Gastrocnemius medialis (tissue), 4 donors: ENCODE measurements at regions not wholly inside any gene's neighbourhood (a gene's known extent, or its start where the extent isn't known, plus 50 kb on each side); places are given as distances from the start of the nearest gene placed in this dataset.

ENCODE experiments used
- POLR2A ChIP-seq, 2 donors: fragments of 450-650 bp; IDR thresholded peaks; one replicate each; pipeline ENCODE4 v1.6.1; 2017; ENCODE audit warnings: antibody characterized with exemption in 2 of 2, mild to moderate bottlenecking in 2 of 2, moderate library complexity in 2 of 2
- TF ChIP-seq, protein P1 (sequence below), 5 experiments: fragments of 450-650 bp in 3 of 5; fragments of 200-600 bp in 2 of 5; sonication (generic) in 2 of 5; IDR thresholded peaks in 4 of 5; conservative IDR thresholded peaks in 1 of 5; 1 replicate in 4 of 5; 2 replicates in 1 of 5; pipeline ENCODE4 v1.5.1; 2016 to 2019; ENCODE audit warnings: antibody characterized with exemption in 5 of 5, mild to moderate bottlenecking in 3 of 5, moderate library complexity in 3 of 5

DNA sequence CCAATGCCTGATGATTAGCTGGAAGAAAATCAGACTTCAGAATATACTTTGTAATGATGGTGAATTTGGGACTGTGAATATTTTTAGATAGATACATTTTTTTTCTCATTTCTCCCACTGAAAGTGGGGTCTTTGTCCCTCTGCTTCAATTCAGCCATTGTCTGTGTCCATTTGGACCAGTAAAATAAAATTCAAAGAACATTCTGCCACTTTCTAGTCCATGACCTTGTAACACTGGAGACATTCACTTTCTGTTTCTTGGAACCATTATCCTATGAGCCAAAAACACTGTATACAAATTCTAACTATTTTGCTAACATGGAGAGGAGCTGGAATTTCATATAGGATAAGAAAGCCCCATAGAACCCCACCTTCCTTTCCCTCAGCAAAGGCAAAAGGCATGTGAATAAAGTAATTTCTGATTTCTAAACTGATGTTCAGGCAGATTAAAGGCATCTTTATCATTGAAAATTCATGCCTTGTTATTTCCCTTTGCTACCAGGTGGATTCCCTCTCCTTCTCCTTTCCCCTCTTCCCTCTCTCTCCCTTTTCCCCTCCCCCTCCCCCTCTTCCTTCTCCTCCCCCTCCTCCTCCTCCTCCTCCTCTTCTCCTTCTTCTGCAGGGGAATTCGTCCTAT is 2010.4 kb upstream of the LRRTM1 start:
- TF ChIP-seq, protein P1, sequence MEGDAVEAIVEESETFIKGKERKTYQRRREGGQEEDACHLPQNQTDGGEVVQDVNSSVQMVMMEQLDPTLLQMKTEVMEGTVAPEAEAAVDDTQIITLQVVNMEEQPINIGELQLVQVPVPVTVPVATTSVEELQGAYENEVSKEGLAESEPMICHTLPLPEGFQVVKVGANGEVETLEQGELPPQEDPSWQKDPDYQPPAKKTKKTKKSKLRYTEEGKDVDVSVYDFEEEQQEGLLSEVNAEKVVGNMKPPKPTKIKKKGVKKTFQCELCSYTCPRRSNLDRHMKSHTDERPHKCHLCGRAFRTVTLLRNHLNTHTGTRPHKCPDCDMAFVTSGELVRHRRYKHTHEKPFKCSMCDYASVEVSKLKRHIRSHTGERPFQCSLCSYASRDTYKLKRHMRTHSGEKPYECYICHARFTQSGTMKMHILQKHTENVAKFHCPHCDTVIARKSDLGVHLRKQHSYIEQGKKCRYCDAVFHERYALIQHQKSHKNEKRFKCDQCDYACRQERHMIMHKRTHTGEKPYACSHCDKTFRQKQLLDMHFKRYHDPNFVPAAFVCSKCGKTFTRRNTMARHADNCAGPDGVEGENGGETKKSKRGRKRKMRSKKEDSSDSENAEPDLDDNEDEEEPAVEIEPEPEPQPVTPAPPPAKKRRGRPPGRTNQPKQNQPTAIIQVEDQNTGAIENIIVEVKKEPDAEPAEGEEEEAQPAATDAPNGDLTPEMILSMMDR (IDR thresholded peaks at IDR 0.05 in 4 of 5, conservative IDR thresholded peaks at IDR 0.05 in 1 of 5), result no peak
- TF ChIP-seq POLR2A (IDR thresholded peaks at IDR 0.05), result no peak
